K562 (cell line): ENCODE measurements at regions not wholly inside any gene's neighbourhood (a gene's known extent, or its start where the extent isn't known, plus 50 kb on each side); places are given as distances from the start of the nearest gene placed in this dataset.

Experiments used
- ATAC-seq: fragments of 200-7000 bp; cut with Tn5 transposase; 3 replicates; pipeline ENCODE4 v1.9.1; 2020; ENCODE audit warnings: moderate library complexity
- BruUV-seq: library from RNA; stranded (reverse); fragments of 400-500 nt; replicated peaks from 2 replicates; lab custom pipeline; 2021; lab: Mats Ljungman, UMichigan
- CTCF ChIA-PET: fragments of 300-600 bp; formaldehyde crosslinking; extraction: SDS; loops from one replicate; lab custom pipeline; 2021; ENCODE audit warnings: low intra/inter-chr PET ratio; lab: Yijun Ruan, JAX
- POLR2A ChIA-PET: fragments of 300-600, 350-650 bp; sonication (Branson Sonifier 250); formaldehyde crosslinking; extraction: SDS; loops from one replicate; lab custom pipeline; 2021; ENCODE audit warnings: antibody characterized with exemption, inconsistent platforms; lab: Yijun Ruan, JAX
- DNase-seq, 4 experiments: peaks; one replicate each; pipeline versions ENCODE4 v3.0.0 to v3.0.0-alpha.2; 2011 to 2018; ENCODE audit warnings: low spot score in 3 of 4, mixed read lengths in 3 of 4; ENCODE audit errors: extremely low read depth in 1 of 4
- FAIRE-seq: peaks from 2 replicates; lab custom pipeline; 2011; peaks lifted over from hg19 to GRCh38; lab: Jason Lieb, UNC
- H2AFZ ChIP-seq: 2 replicates; pipeline ENCODE4 v1.6.0; 2011; ENCODE audit warnings: low read depth, low read length, control low read depth, inconsistent platforms
- H3K27ac ChIP-seq: fragments of 200-600 bp; 3 replicates; pipeline ENCODE4 v1.8.0; 2011; ENCODE audit warnings: low read depth, mild to moderate bottlenecking, control low read depth, inconsistent platforms, low read length, moderate library complexity, mixed read lengths; ENCODE audit errors: extremely low read depth
- H3K27me3 ChIP-seq, 2 experiments: fragments of 300-600 bp in 1 of 2; 2 replicates in 1 of 2; 3 replicates in 1 of 2; pipeline versions ENCODE4 v1.6.0 to v1.8.0; 2011; ENCODE audit warnings: inconsistent platforms in 2 of 2, low read length in 2 of 2, mild to moderate bottlenecking in 1 of 2, mixed read lengths in 1 of 2, moderate library complexity in 1 of 2; ENCODE audit not compliant: control insufficient read depth in 2 of 2, insufficient read depth in 2 of 2
- H3K36me3 ChIP-seq: fragments of 300-600 bp; 3 replicates; pipeline ENCODE4 v1.8.0; 2011; ENCODE audit warnings: mild to moderate bottlenecking, low read length, inconsistent platforms; ENCODE audit not compliant: control insufficient read depth, insufficient read depth
- H3K4me1 ChIP-seq, 2 experiments: fragments of 200-600 bp in 1 of 2; replicated peaks in 1 of 2; 2 replicates in 1 of 2; 3 replicates in 1 of 2; pipeline versions ENCODE4 v1.5.1 to v1.8.0; 2011; ENCODE audit warnings: inconsistent platforms in 2 of 2, low read length in 2 of 2, mild to moderate bottlenecking in 1 of 2, mixed read lengths in 1 of 2, moderate library complexity in 1 of 2; ENCODE audit not compliant: control insufficient read depth in 2 of 2, insufficient read depth in 2 of 2
- H3K4me2 ChIP-seq: 2 replicates; pipeline ENCODE4 v1.6.1; 2011; ENCODE audit warnings: low read length, control low read depth, inconsistent platforms, mixed read lengths; ENCODE audit not compliant: insufficient read depth
- H3K4me3 ChIP-seq: fragments of 200-600 bp; sonication (generic), shearing (Covaris generic); 2 replicates; pipeline ENCODE4 v1.5.1; 2016; ENCODE audit warnings: control low read depth, inconsistent platforms
- H3K79me2 ChIP-seq: fragments of 200-600 bp; 3 replicates; pipeline ENCODE4 v1.8.0; 2011; ENCODE audit warnings: low read length, inconsistent platforms; ENCODE audit not compliant: control insufficient read depth, insufficient read depth
- H3K9ac ChIP-seq, 2 experiments: 2 replicates each; pipeline versions ENCODE4 v1.6.0 to v1.6.1; 2011; ENCODE audit warnings: low read depth in 2 of 2, low read length in 2 of 2, control low read depth in 1 of 2, inconsistent platforms in 1 of 2, mild to moderate bottlenecking in 1 of 2, mixed read lengths in 1 of 2; ENCODE audit not compliant: insufficient read depth in 1 of 2
- H3K9me1 ChIP-seq: one replicate; pipeline ENCODE4 v1.6.0; 2011; ENCODE audit warnings: inconsistent platforms, mild to moderate bottlenecking, low read length, moderate library complexity; ENCODE audit not compliant: control insufficient read depth, insufficient read depth
- H3K9me3 ChIP-seq: replicated peaks from 2 replicates; pipeline ENCODE4 v1.5.1; 2011; ENCODE audit warnings: low read depth, low read length, inconsistent platforms; ENCODE audit not compliant: control insufficient read depth, insufficient read depth
- H4K20me1 ChIP-seq: replicated peaks from 2 replicates; pipeline ENCODE4 v1.6.1; 2011; ENCODE audit warnings: low read length, inconsistent platforms, mixed read lengths; ENCODE audit not compliant: control insufficient read depth, insufficient read depth
- JUNB ChIP-seq: fragments of 450-650 bp; formaldehyde crosslinking; conservative IDR thresholded peaks from 2 replicates; pipeline ENCODE4 v1.4.0; 2020; ENCODE audit warnings: mild to moderate bottlenecking
- KLF10 ChIP-seq: fragments of 250-450 bp; sonication (Bioruptor Pico); IDR thresholded peaks from 2 replicates; pipeline ENCODE4 v1.6.1; 2021; ENCODE audit warnings: matching md5 sums
- NCOR1 ChIP-seq: fragments of 450-650 bp; IDR thresholded peaks from 2 replicates; pipeline ENCODE4 v1.6.1; 2016; ENCODE audit warnings: mild to moderate bottlenecking, moderate library complexity
- NFIC ChIP-seq: fragments of 450-650 bp; IDR thresholded peaks from 2 replicates; pipeline ENCODE4 v1.6.1; 2017; ENCODE audit warnings: mild to moderate bottlenecking, inconsistent platforms
- NFIX ChIP-seq: fragments of 250-450 bp; sonication (Bioruptor Pico); IDR thresholded peaks from 2 replicates; pipeline ENCODE4 v1.4.0; 2020; ENCODE audit warnings: low read depth, mild to moderate bottlenecking, moderate library complexity
- RFX1 ChIP-seq: fragments of 450-650 bp; IDR thresholded peaks from 2 replicates; pipeline ENCODE4 v1.6.1; 2016; ENCODE audit warnings: mild to moderate bottlenecking, moderate library complexity
- WGBS: fragments of 100-300 bp; shearing (Covaris generic); methylation state at CpG from one replicate; pipeline ENCODE4 v1.1.6; 2016; ENCODE audit warnings: low coverage, mixed read lengths; ENCODE audit not compliant: insufficient coverage; ENCODE audit errors: missing lambda C conversion rate; 5-methylcytosine and 5-hydroxymethylcytosine counted together
- in situ Hi-C: fragments of 300-500 bp; cut with MboI; formaldehyde crosslinking; loops from 4 replicates; pipeline ENCODE4 v1.15.0; 2018; ENCODE audit warnings: inconsistent platforms, mixed read lengths
- intact Hi-C: fragments of 100-400 bp; cut with micrococcal nuclease; formaldehyde crosslinking; loops from 2 replicates; pipeline ENCODE4 v1.14.2; 2022

GRCh38 chr2:6290217-6291015 is 575.3 kb downstream of the CMPK2 start:
- Histone ChIP-seq H3K9me1 (no peaks in the 10 kb centered on the region), H3K4me1 (no peaks in the 10 kb centered on the region), H3K27me3 (no peaks in the 10 kb centered on the region), H3K9me3 (no peaks in the 10 kb centered on the region), H3K9ac (no peak overlapping the region), H2AFZ (no peak overlapping the region), H3K4me3 (no peak overlapping the region), H3K36me3 (no peaks in the 10 kb centered on the region), H3K79me2 (no peaks in the 10 kb centered on the region), H3K4me2 (no peak overlapping the region), H3K27ac (no peak overlapping the region), H4K20me1 (no peaks in the 10 kb centered on the region)
- DNase-seq (no peak), FAIRE-seq (no peak), ATAC-seq (no peak)
- TF ChIP-seq NFIX (CRISPR knock-in tag) (peak; percentile 12; the same call in 1 of the 2 replicates), JUNB (CRISPR knock-in tag) (no peak), NFIC (peak; percentile 36; the same call in 1 of the 2 replicates)
- no TSS peak for BruUV-seq
- POLR2A ChIA-PET = no interaction called here
- in situ Hi-C loops = no loop called here
- intact Hi-C loops = no loop called here
- CTCF ChIA-PET = no interaction called here
- WGBS = 2% methylated on average over 9 of the region's 9 CpGs

GRCh38 chr2:6294791-6295190 is 570.9 kb downstream of the CMPK2 start:
- BruUV-seq = no TSS peak
- no peak for FAIRE-seq

More at GRCh38 chr2:6294791-6295190, 570.9 kb downstream of the CMPK2 start:
- H3K4me2 ChIP-seq = no peak overlapping the region
- no peaks in the 10 kb centered on the region for H3K9me3 ChIP-seq
- ChIA-PET POLR2A (no interaction called here), CTCF (no interaction called here)
- DNase-seq = no peak
- in situ Hi-C loops (no loop called here), intact Hi-C loops (no loop called here)
- H4K20me1 ChIP-seq = no peaks in the 10 kb centered on the region
- H3K9ac ChIP-seq = no peak overlapping the region
- 0% methylated on average over 2 of the region's 2 CpGs for WGBS
- H3K36me3 ChIP-seq = no peaks in the 10 kb centered on the region
- no peak for ATAC-seq
- no peaks in the 10 kb centered on the region for H3K9me1 ChIP-seq
- no peaks in the 10 kb centered on the region for H3K79me2 ChIP-seq
- H3K4me3 ChIP-seq = no peak overlapping the region
- H3K27me3 ChIP-seq = no peaks in the 10 kb centered on the region
- TF ChIP-seq NCOR1 (no peak), RFX1 (no peak), KLF10 (no peak)
- no peak overlapping the region for H3K27ac ChIP-seq
- H3K4me1 ChIP-seq = no peaks in the 10 kb centered on the region
- no peak overlapping the region for H2AFZ ChIP-seq
